Left ventricle myocardium inferior (tissue), 1 donor: ENCODE measurements at regions not wholly inside any gene's neighbourhood (a gene's known extent, or its start where the extent isn't known, plus 50 kb on each side); places are given as distances from the start of the nearest gene placed in this dataset.

ENCODE experiments used
- DNase-seq: peaks from one replicate; pipeline ENCODE4 v3.0.0-alpha.2; 2020
- H3K27ac ChIP-seq: fragments of 200-600 bp; replicated peaks from 2 replicates; pipeline ENCODE4 v1.8.0; 2021
- H3K27me3 ChIP-seq: fragments of 200-600 bp; 2 replicates; pipeline ENCODE4 v1.8.0; 2021; ENCODE audit warnings: low read depth
- H3K36me3 ChIP-seq: fragments of 200-600 bp; 2 replicates; pipeline ENCODE4 v1.8.0; 2021
- H3K4me1 ChIP-seq: fragments of 200-600 bp; 2 replicates; pipeline ENCODE4 v1.8.0; 2021
- H3K4me3 ChIP-seq: fragments of 200-600 bp; 2 replicates; pipeline ENCODE4 v1.8.0; 2021; ENCODE audit warnings: mild to moderate bottlenecking, moderate library complexity
- H3K9me3 ChIP-seq: fragments of 200-600 bp; replicated peaks from 2 replicates; pipeline ENCODE4 v1.8.0; 2021
- CTCF ChIP-seq: fragments of 200-600 bp; IDR thresholded peaks from 2 replicates; pipeline ENCODE4 v1.8.0; 2021; ENCODE audit warnings: antibody characterized with exemption, mild to moderate bottlenecking, borderline replicate concordance
- intact Hi-C: fragments of 100-400 bp; cut with micrococcal nuclease; formaldehyde crosslinking; loops from one replicate; pipeline ENCODE4 v1.11.0; 2022
- donor health status: DM: no; HTN: yes; CAD: no; lungs with severe emphysema.

GRCh38 chr12:76216585-76217472, 131.4 kb downstream of the BBS10 start:
- Histone ChIP-seq H3K27me3 (peaks cover 6% of the 10 kb centered on the region), H3K9me3 (no peaks in the 10 kb centered on the region), H3K27ac (no peak overlapping the region), H3K4me3 (no peak overlapping the region), H3K36me3 (no peaks in the 10 kb centered on the region), H3K4me1 (no peaks in the 10 kb centered on the region)
- no peak for TF ChIP-seq CTCF
- no peak for DNase-seq
- intact Hi-C loops: no loop called here

- Histone ChIP-seq H3K4me1 (no peaks in the 10 kb centered on the region), H3K27ac (no peak overlapping the region), H3K27me3 (peaks cover 5% of the 10 kb centered on the region), H3K36me3 (no peaks in the 10 kb centered on the region), H3K9me3 (peaks cover 11% of the 10 kb centered on the region), H3K4me3 (no peak overlapping the region)
- DNase-seq: no peak
- TF ChIP-seq CTCF: no peak
- intact Hi-C loops: no loop called here
Measured at GRCh38 chr12:76208129-76208528, 123.6 kb upstream of the NAP1L1 start.

- DNase-seq: no peak
- intact Hi-C loops: no loop called here
- peaks cover 26% of the 10 kb centered on the region for H3K9me3 ChIP-seq
- no peak for TF ChIP-seq CTCF
- no peak overlapping the region for H3K4me3 ChIP-seq
- peaks cover 5% of the 10 kb centered on the region for H3K27me3 ChIP-seq
- no peaks in the 10 kb centered on the region for H3K36me3 ChIP-seq
- H3K27ac ChIP-seq: no peak overlapping the region
- no peaks in the 10 kb centered on the region for H3K4me1 ChIP-seq
Measured at GRCh38 chr12:76206677-76207072, 122.2 kb upstream of the NAP1L1 start.

- Histone ChIP-seq H3K4me3 (no peak overlapping the region), H3K36me3 (no peaks in the 10 kb centered on the region)
Measured at GRCh38 chr12:76206039-76206676, 121.7 kb upstream of the NAP1L1 start.

GRCh38 chr12:76202621-76203020, 118.1 kb upstream of the NAP1L1 start:
- no peak for TF ChIP-seq CTCF
- H3K27ac ChIP-seq: no peak overlapping the region
- no peaks in the 10 kb centered on the region for H3K36me3 ChIP-seq
- no peaks in the 10 kb centered on the region for H3K4me1 ChIP-seq
- DNase-seq: no peak
- no peak overlapping the region for H3K4me3 ChIP-seq
- intact Hi-C loops: no loop called here
- H3K9me3 ChIP-seq: peaks cover 59% of the 10 kb centered on the region
- peaks cover 5% of the 10 kb centered on the region for H3K27me3 ChIP-seq

More at GRCh38 chr12:76206039-76206676, 121.7 kb upstream of the NAP1L1 start:
- H3K27ac ChIP-seq: no peak overlapping the region
- H3K4me1 ChIP-seq: no peaks in the 10 kb centered on the region
- H3K9me3 ChIP-seq: peaks cover 31% of the 10 kb centered on the region
- H3K27me3 ChIP-seq: peaks cover 5% of the 10 kb centered on the region
- TF ChIP-seq CTCF: no peak
- DNase-seq: no peak
- intact Hi-C loops: no loop called here
